HepG2 (cell line): ENCODE measurements at regions not wholly inside any gene's neighbourhood (a gene's known extent, or its start where the extent isn't known, plus 50 kb on each side); places are given as distances from the start of the nearest gene placed in this dataset.

Experiments used
- ESRRA ChIP-seq: sonication (generic); formaldehyde crosslinking; IDR thresholded peaks from 2 replicates; pipeline ENCODE4 v1.5.1; 2020; ENCODE audit warnings: mild to moderate bottlenecking, low read depth, missing genetic modification reagents
- HDAC6 ChIP-seq: fragments of 200-600 bp; sonication (generic); IDR thresholded peaks from 2 replicates; pipeline ENCODE4 v1.7.0; 2017; ENCODE audit warnings: mild to moderate bottlenecking, antibody characterized with exemption, low read length, low read depth
- MAZ ChIP-seq, 2 experiments: sonication (generic) in 1 of 2; formaldehyde crosslinking in 1 of 2; IDR thresholded peaks; 2 replicates each; pipeline versions ENCODE4 v1.5.0 to v1.6.1; 2012 to 2020; ENCODE audit warnings: low read depth in 2 of 2, mild to moderate bottlenecking in 2 of 2, borderline replicate concordance in 1 of 2, improper control_type of control experiment in 1 of 2, low read length in 1 of 2, missing genetic modification reagents in 1 of 2, moderate library complexity in 1 of 2
- POLR2AphosphoS2 ChIP-seq: IDR thresholded peaks from 2 replicates; pipeline ENCODE4 v1.6.1; 2011; ENCODE audit warnings: low read depth, low read length, improper control_type of control experiment

GRCh38 chr3:83496462-83496861 lies 1462.3 kb upstream of the CADM2 start:
- no peak for TF ChIP-seq HDAC6
- no peak for TF ChIP-seq POLR2AphosphoS2
- TF ChIP-seq ESRRA (CRISPR knock-in tag) = no peak
- no peak for TF ChIP-seq MAZ (IDR thresholded peaks at IDR 0.05; ENCODE audit: borderline replicate concordance, low read depth, low read length)
- no peak for TF ChIP-seq MAZ (CRISPR knock-in tag; IDR thresholded peaks at IDR 0.05; ENCODE audit: low read depth)
